Retinal pigment epithelial cell (primary cell): ENCODE measurements at regions not wholly inside any gene's neighbourhood (a gene's known extent, or its start where the extent isn't known, plus 50 kb on each side); places are given as distances from the start of the nearest gene placed in this dataset.

Source experiments
- DNase-seq: peaks from one replicate; pipeline ENCODE4 v3.0.0-alpha.2; 2010; ENCODE audit warnings: low read depth
- H3K4me3 ChIP-seq: 2 replicates; pipeline ENCODE4 v1.5.1; 2011; ENCODE audit warnings: mild to moderate bottlenecking, low read length, control low read depth, moderate library complexity
- TF ChIP-seq, protein P1 (sequence below): conservative IDR thresholded peaks from 2 replicates; pipeline ENCODE4 v1.5.1; 2011; ENCODE audit warnings: low read depth, low read length, control low read depth, inconsistent platforms

DNA sequence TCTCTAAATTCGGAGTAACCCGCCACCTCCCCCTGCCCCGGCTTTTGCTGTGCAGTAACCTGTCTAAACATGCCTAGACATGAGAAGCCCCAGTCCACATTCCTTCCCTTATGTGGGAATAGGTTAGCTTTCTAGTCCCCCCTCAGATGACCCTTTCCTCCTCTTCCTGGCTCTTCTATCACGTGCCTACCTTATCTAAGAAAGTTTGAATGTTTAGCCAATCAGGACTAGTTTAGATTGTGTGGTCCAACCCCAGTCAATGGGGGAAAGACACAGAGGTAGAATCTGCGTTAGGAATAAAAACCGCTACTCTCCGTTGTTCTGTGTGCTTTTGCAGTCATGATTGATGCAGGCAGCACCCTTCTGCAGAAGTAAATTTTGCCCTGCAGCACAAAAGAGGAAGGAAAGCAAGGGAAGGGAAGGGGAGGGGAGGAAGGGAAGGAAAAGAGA lies 69.0 kb upstream of the CD93 start:
- no peak for DNase-seq
- no peak overlapping the region for H3K4me3 ChIP-seq
- TF ChIP-seq, protein P1, sequence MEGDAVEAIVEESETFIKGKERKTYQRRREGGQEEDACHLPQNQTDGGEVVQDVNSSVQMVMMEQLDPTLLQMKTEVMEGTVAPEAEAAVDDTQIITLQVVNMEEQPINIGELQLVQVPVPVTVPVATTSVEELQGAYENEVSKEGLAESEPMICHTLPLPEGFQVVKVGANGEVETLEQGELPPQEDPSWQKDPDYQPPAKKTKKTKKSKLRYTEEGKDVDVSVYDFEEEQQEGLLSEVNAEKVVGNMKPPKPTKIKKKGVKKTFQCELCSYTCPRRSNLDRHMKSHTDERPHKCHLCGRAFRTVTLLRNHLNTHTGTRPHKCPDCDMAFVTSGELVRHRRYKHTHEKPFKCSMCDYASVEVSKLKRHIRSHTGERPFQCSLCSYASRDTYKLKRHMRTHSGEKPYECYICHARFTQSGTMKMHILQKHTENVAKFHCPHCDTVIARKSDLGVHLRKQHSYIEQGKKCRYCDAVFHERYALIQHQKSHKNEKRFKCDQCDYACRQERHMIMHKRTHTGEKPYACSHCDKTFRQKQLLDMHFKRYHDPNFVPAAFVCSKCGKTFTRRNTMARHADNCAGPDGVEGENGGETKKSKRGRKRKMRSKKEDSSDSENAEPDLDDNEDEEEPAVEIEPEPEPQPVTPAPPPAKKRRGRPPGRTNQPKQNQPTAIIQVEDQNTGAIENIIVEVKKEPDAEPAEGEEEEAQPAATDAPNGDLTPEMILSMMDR, result no peak

DNA sequence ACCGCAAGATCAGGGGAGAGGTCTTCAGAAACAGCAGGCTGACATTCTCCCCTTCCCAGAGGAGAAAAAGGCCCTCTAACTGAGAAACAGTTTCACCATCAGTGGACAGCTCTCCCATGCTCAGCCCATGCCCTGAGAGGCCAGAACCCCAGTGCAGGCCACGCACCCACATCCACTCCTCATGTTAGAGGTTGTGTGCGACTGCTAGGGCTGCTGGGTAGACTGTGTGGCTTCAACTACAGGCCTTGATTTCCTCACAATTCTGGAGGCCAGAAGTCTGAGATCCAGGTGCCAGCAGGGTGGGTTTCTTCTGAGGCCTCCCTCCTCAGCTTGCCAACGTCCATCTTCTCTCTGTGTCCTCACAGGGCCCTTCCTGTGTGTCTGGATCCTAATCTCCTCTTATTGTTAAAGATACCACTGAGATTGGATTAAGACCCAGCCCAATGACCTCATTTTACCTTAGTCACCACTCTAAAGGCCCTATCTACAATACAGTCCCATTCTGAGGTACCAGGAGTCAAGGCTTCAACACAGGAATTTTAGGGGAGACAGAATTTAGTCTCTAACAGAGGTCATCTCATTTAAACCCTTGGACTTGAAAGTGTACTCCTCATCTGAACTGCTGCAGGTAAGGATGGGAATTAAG lies 67.7 kb upstream of the CD93 start:
- TF ChIP-seq, protein P1, result no peak
- no peak overlapping the region for H3K4me3 ChIP-seq

DNA sequence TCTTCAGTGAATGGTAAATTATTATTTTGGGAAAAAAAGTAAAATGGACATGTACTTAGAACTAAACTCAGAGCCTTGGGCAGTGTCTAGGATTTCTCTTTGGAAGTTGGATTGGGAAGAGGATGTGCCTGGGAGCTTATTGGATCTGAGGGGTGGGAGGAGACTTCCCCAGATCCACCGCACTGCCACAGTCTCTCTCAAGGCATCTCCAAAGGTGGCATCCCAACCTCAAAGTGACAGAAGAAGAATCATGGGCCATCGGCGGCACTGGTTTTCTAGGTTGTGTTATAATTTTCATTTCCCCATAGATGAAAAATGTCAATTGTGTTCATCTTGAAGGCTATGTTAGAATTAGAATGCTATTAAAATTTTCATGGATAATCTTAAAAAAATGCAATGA lies 66.8 kb upstream of the CD93 start:
- H3K4me3 ChIP-seq, result no peak overlapping the region
- TF ChIP-seq, protein P1, result no peak
- DNase-seq, result no peak

More for the DNA sequence above, 67.7 kb upstream of the CD93 start:
- DNase-seq, result no peak

GRCh38 chr20:23152308-23152892 lies 66.3 kb upstream of the CD93 start:
- TF ChIP-seq, protein P1, result no peak
- DNase-seq, result peak; percentile 59

GRCh38 chr20:23151885-23152284 lies 65.8 kb upstream of the CD93 start:
- TF ChIP-seq, protein P1, result no peak
- no peak for DNase-seq

More at GRCh38 chr20:23152308-23152892, 66.3 kb upstream of the CD93 start:
- no peak overlapping the region for H3K4me3 ChIP-seq

DNA sequence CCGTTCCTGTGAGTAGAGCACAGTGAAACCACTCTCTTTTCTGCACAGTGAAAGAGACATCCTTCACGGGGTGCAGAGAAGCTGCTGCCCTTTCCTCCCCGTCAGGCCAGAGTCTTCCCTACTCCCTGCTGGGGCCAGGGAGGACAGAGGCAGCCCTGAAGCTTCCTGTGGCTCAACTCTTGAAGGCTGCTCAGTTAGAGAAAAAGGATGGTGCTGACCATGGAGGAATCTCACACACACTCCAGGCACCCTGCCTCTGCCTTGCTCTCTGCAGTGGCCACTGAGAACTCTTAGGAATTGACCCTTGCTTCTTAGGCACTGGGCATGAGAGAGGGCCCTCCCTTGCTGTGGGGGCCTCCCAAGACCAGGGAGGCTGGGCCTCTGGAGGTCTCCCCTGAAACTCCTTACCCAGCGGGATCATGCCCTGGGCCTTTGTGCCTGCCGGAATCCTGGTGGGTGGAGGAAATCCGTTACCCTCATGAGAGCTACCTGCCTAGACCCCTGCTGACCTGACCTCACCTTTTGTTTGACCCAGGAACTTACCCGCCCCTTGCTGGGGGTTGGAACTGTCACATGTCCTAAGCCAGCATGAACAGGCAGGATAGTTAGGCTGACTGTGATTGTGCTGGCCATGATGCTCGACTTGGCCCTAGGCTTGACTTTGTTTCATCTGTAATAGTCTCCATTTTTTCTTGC lies 65.0 kb upstream of the CD93 start:
- TF ChIP-seq, protein P1, result no peak
- no peak for DNase-seq
- no peak overlapping the region for H3K4me3 ChIP-seq

More at GRCh38 chr20:23151885-23152284, 65.8 kb upstream of the CD93 start:
- H3K4me3 ChIP-seq, result no peak overlapping the region
